DND-41 (cell line): ENCODE measurements at regions not wholly inside any gene's neighbourhood (a gene's known extent, or its start where the extent isn't known, plus 50 kb on each side); places are given as distances from the start of the nearest gene placed in this dataset.

Experiments
- ATAC-seq: fragments of 200-7000 bp; cut with Tn5 transposase; 3 replicates; pipeline ENCODE4 v1.9.1; 2021; ENCODE audit warnings: low read depth; ENCODE audit not compliant: insufficient read depth
- DNase-seq: peaks from one replicate; pipeline ENCODE4 v3.0.0-alpha.2; 2020
- H2AFZ ChIP-seq: 2 replicates; pipeline ENCODE4 v1.6.0; 2012; ENCODE audit warnings: low read depth, low read length
- H3K27ac ChIP-seq: 2 replicates; pipeline ENCODE4 v1.5.1; 2012; ENCODE audit warnings: low read length, inconsistent platforms
- H3K27me3 ChIP-seq: fragments of 200-600 bp; sonication (generic); 2 replicates; pipeline ENCODE4 v1.6.0; 2012; ENCODE audit warnings: low read length, mild to moderate bottlenecking, inconsistent platforms; ENCODE audit not compliant: insufficient read depth, poor library complexity
- H3K36me3 ChIP-seq: 2 replicates; pipeline ENCODE4 v1.5.1; 2012; ENCODE audit warnings: low read length, inconsistent platforms; ENCODE audit not compliant: insufficient read depth
- H3K4me1 ChIP-seq: 2 replicates; pipeline ENCODE4 v1.5.1; 2012; ENCODE audit warnings: mild to moderate bottlenecking, low read length; ENCODE audit not compliant: insufficient read depth
- H3K4me2 ChIP-seq: 2 replicates; pipeline ENCODE4 v1.6.0; 2012; ENCODE audit warnings: mild to moderate bottlenecking, moderate library complexity, low read length, inconsistent platforms; ENCODE audit not compliant: insufficient read depth
- H3K4me3 ChIP-seq, 2 experiments: fragments of 200-600 bp in 1 of 2; shearing (Covaris generic) in 1 of 2; 2 replicates each; pipeline ENCODE4 v1.5.1; 2012 to 2016; ENCODE audit warnings: inconsistent platforms in 2 of 2, low read length in 2 of 2, mild to moderate bottlenecking in 2 of 2, low read depth in 1 of 2, moderate library complexity in 1 of 2
- H3K79me2 ChIP-seq: 2 replicates; pipeline ENCODE4 v1.6.0; 2012; ENCODE audit warnings: low read length, inconsistent platforms; ENCODE audit not compliant: insufficient read depth
- H3K9ac ChIP-seq: 2 replicates; pipeline ENCODE4 v1.6.0; 2012; ENCODE audit warnings: low read depth, mild to moderate bottlenecking, inconsistent platforms, low read length, moderate library complexity
- H3K9me3 ChIP-seq: 2 replicates; pipeline ENCODE4 v1.5.1; 2012; ENCODE audit warnings: low read length, moderate library complexity, mild to moderate bottlenecking, inconsistent platforms; ENCODE audit not compliant: insufficient read depth, severe bottlenecking
- H4K20me1 ChIP-seq: 2 replicates; pipeline ENCODE4 v1.6.0; 2012; ENCODE audit warnings: low read length; ENCODE audit not compliant: insufficient read depth
- CTCF ChIP-seq: IDR thresholded peaks from 2 replicates; pipeline ENCODE4 v1.5.1; 2012; ENCODE audit warnings: borderline replicate concordance, low read length, moderate library complexity, mild to moderate bottlenecking; ENCODE audit not compliant: poor library complexity, severe bottlenecking; ENCODE audit errors: extremely low read depth
- EZH2 ChIP-seq: IDR thresholded peaks from 3 replicates; pipeline ENCODE4 v1.6.1; 2012; ENCODE audit warnings: borderline replicate concordance, low read depth, mild to moderate bottlenecking, moderate library complexity, low read length, inconsistent platforms; ENCODE audit not compliant: severe bottlenecking

- Histone ChIP-seq H3K79me2 (no peaks in the 10 kb centered on the region), H3K9me3 (no peaks in the 10 kb centered on the region), H3K36me3 (no peaks in the 10 kb centered on the region), H3K9ac (no peak overlapping the region), H2AFZ (no peak overlapping the region), H3K4me1 (no peaks in the 10 kb centered on the region), H3K27ac (no peak overlapping the region), H3K4me3 (no peak overlapping the region), H4K20me1 (no peaks in the 10 kb centered on the region), H3K27me3 (no peaks in the 10 kb centered on the region), H3K4me2 (no peak overlapping the region)
- no peak for TF ChIP-seq EZH2
- no peak for TF ChIP-seq CTCF
- ATAC-seq (no peak), DNase-seq (no peak)
These were observed 983.0 kb upstream of the WWC1 start for GRCh38 chr5:167308466-167308865.

- no peak for ATAC-seq
- H3K27me3 ChIP-seq = no peaks in the 10 kb centered on the region
- H3K4me1 ChIP-seq = no peaks in the 10 kb centered on the region
- H3K4me2 ChIP-seq = no peak overlapping the region
- no peaks in the 10 kb centered on the region for H3K79me2 ChIP-seq
- TF ChIP-seq CTCF (no peak), EZH2 (no peak)
- H3K9me3 ChIP-seq = no peaks in the 10 kb centered on the region
- H4K20me1 ChIP-seq = no peaks in the 10 kb centered on the region
- no peak overlapping the region for H2AFZ ChIP-seq
- H3K36me3 ChIP-seq = no peaks in the 10 kb centered on the region
- DNase-seq = no peak
- H3K4me3 ChIP-seq = no peak overlapping the region
- no peak overlapping the region for H3K27ac ChIP-seq
- H3K9ac ChIP-seq = no peak overlapping the region
These were observed 981.4 kb upstream of the WWC1 start for GRCh38 chr5:167309941-167310517.

GRCh38 chr5:167311340-167311739 is 980.1 kb upstream of the WWC1 start:
- TF ChIP-seq EZH2 (no peak), CTCF (no peak)
- no peaks in the 10 kb centered on the region for H3K9me3 ChIP-seq
- H3K4me2 ChIP-seq = no peak overlapping the region
- no peaks in the 10 kb centered on the region for H3K27me3 ChIP-seq
- H3K27ac ChIP-seq = no peak overlapping the region
- no peaks in the 10 kb centered on the region for H3K4me1 ChIP-seq
- H3K36me3 ChIP-seq = no peaks in the 10 kb centered on the region
- H3K4me3 ChIP-seq = no peak overlapping the region
- H3K9ac ChIP-seq = no peak overlapping the region
- ATAC-seq = no peak
- H3K79me2 ChIP-seq = no peaks in the 10 kb centered on the region
- H2AFZ ChIP-seq = no peak overlapping the region
- no peaks in the 10 kb centered on the region for H4K20me1 ChIP-seq
- DNase-seq = no peak

- Histone ChIP-seq H3K27ac (no peak overlapping the region), H3K27me3 (no peaks in the 10 kb centered on the region), H3K9me3 (no peaks in the 10 kb centered on the region), H3K36me3 (no peaks in the 10 kb centered on the region), H3K4me1 (no peaks in the 10 kb centered on the region), H3K4me2 (no peak overlapping the region), H3K4me3 (no peak overlapping the region), H3K79me2 (no peaks in the 10 kb centered on the region), H3K9ac (no peak overlapping the region), H4K20me1 (no peaks in the 10 kb centered on the region), H2AFZ (no peak overlapping the region)
- DNase-seq (no peak), ATAC-seq (no peak)
- TF ChIP-seq CTCF = no peak
- TF ChIP-seq EZH2 = no peak
These were observed 979.2 kb upstream of the WWC1 start for GRCh38 chr5:167312225-167312624.
